PFSK-1 (cell line): ENCODE measurements at regions not wholly inside any gene's neighbourhood (a gene's known extent, or its start where the extent isn't known, plus 50 kb on each side); places are given as distances from the start of the nearest gene placed in this dataset.

Experiments
- POLR2AphosphoS5 ChIP-seq: IDR thresholded peaks from 2 replicates; pipeline ENCODE4 v1.6.1; 2012; ENCODE audit warnings: low read depth, mild to moderate bottlenecking, control low read depth, low read length, moderate library complexity
- TAF1 ChIP-seq: IDR thresholded peaks from 2 replicates; pipeline ENCODE4 v1.6.1; 2012; ENCODE audit warnings: low read length, control low read depth, borderline replicate concordance; ENCODE audit not compliant: insufficient read depth

DNA sequence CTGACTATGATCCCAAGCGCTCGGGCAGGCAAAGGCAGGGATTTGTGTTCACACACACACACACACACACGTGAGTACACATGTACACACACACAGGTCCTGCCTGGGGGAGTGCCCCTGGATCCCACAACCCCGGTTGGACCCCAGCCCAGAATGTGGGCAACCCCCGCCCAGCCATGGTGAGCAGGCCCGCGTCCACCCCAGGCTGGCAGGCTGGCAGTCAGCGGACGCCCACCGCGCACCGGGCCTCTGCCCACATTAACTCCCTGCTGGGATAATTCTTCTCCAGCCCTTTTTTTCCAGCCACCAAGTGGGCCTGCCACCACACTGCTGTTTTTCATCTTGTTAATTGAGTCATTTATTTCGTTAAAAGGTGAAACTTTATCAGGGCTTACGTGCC, 256.2 kb downstream of the BCL11B start:
- no peak for TF ChIP-seq POLR2AphosphoS5
- TF ChIP-seq TAF1: no peak
